ENCODE measurements at regions not wholly inside any gene's neighbourhood (a gene's known extent, or its start where the extent isn't known, plus 50 kb on each side); places are given as distances from the start of the nearest gene placed in this dataset.
"Not testable (repeated sequence)": the region's sequence is repeated elsewhere in the genome, so short reads cannot be mapped to it uniquely, and the experiment has no call there.

- TF ChIP-seq CTCF (IDR thresholded peaks at IDR 0.05; ENCODE audit: extremely low read depth, insufficient read depth, missing control alignments): no peak
- in situ Hi-C loops (cut with MboI; ENCODE audit: low pct_unique_long_range_greater_than_20kb, low sequenced_read_pairs, unreplicated experiment): no loop called here
- no peak for DNase-seq (ENCODE audit: low spot score)
Measured at GRCh38 chr16:85203462-85203813, 91.2 kb upstream of the CIBAR2 start.

- no peak for TF ChIP-seq CTCF (IDR thresholded peaks at IDR 0.05; ENCODE audit: extremely low read depth, insufficient read depth, missing control alignments)
- no peak for DNase-seq (ENCODE audit: low spot score)
- in situ Hi-C loops (cut with MboI; ENCODE audit: low pct_unique_long_range_greater_than_20kb, low sequenced_read_pairs, unreplicated experiment): no loop called here
Measured at GRCh38 chr16:85204242-85205010, 92.2 kb upstream of the CIBAR2 start.

GRCh38 chr16:85205257-85205656 lies 93.0 kb upstream of the CIBAR2 start:
- DNase-seq (ENCODE audit: low spot score); in situ Hi-C loops (cut with MboI; ENCODE audit: low pct_unique_long_range_greater_than_20kb, low sequenced_read_pairs, unreplicated experiment): not testable (repeated sequence)

GRCh38 chr16:85205747-85206471 lies 93.6 kb upstream of the CIBAR2 start:
- DNase-seq (ENCODE audit: low spot score): no peak
- TF ChIP-seq CTCF (IDR thresholded peaks at IDR 0.05; ENCODE audit: extremely low read depth, insufficient read depth, missing control alignments): no peak
- in situ Hi-C loops (cut with MboI; ENCODE audit: low pct_unique_long_range_greater_than_20kb, low sequenced_read_pairs, unreplicated experiment): no loop called here

DNA sequence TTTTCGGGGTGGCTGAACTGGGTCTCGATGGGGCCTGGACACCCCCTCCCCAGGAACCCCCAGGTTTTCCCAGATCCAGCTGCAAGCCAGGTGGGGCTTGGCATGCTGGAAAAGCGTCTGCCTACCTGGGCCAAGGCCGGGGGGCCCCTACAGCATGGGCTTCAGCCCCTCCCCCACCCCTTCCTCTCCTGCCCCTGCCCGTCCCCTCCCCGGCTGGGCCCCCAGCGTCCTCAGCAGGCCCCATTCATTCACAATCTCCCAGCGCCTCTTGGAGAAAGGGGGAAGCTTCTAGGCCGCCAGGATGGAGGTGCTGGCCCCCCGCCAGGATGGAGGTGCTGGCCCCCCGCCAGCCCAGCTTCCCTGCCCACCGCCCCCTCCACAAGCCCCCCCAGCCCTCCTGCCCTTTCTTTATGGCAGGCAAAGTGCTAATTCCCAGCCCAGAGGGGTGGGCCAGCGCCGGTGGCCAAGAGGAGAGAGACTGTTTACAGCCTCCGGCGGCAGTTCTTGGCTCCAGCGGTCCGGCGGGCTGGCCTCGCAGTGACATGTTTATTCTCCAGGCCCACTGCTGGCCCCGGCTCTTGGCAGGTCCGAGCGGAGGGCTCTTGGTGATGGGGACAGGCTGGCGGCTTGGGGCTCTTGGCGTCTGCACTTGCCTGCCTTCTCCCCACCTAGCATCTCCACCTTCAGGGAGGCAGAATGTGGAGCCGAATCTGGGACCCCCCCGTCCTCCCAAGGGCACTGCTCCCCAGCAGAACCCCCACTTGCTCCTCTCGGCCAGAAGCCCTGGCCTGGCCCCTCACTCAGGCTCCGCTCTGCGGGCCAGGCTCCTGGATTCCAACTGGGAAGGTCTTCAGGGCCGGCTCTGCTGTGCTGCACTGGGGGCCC lies 94.4 kb upstream of the CIBAR2 start:
- in situ Hi-C loops (cut with MboI; ENCODE audit: low pct_unique_long_range_greater_than_20kb, low sequenced_read_pairs, unreplicated experiment): no loop called here
- DNase-seq (ENCODE audit: low spot score): no peak

DNA sequence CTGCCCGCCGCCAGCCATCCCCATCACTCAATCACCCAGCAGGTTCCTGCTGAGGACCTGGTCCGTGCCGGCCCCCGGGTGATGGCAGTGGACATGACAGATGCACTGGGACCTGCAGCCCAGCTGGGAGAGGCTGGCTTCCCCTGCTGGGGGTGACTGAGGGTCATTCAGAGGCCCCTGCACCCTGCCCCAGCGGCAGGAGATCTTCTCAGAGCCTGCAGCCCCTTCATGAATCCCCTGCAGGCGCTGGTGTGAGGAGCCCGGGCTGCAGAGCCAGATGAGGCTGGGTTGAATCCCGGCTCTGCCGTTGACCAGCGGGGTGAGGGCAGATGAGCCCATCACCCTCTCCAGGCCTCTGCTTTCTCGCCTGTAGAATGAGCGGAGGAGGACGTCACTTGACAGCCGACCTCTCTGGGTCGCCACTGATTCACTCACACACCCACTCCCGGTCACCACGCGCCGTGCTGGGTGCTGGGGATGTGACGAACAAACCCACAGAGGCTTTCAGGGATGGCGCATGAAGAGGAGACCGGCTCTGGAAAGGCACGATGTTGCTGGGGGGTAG lies 95.2 kb upstream of the CIBAR2 start:
- no peak for DNase-seq (ENCODE audit: low spot score)
- in situ Hi-C loops (cut with MboI; ENCODE audit: low pct_unique_long_range_greater_than_20kb, low sequenced_read_pairs, unreplicated experiment): no loop called here
- no peak for TF ChIP-seq CTCF (IDR thresholded peaks at IDR 0.05; ENCODE audit: extremely low read depth, insufficient read depth, missing control alignments)

More for the DNA sequence above, 94.4 kb upstream of the CIBAR2 start:
- no peak for TF ChIP-seq CTCF (IDR thresholded peaks at IDR 0.05; ENCODE audit: extremely low read depth, insufficient read depth, missing control alignments)
